ENCODE measurements at regions not wholly inside any gene's neighbourhood (a gene's known extent, or its start where the extent isn't known, plus 50 kb on each side); places are given as distances from the start of the nearest gene placed in this dataset.
A peak's percentile ranks its signal among the peaks of the same experiment; 100 is the strongest.

- Mint-ChIP-seq H3K27ac (no peak overlapping the region), H3K36me3 (no peaks in the 10 kb centered on the region), H3K9me3 (no peaks in the 10 kb centered on the region)
- ATAC-seq, result no peak
- no peak for DNase-seq (ENCODE audit: low spot score in 2 of 2)
These were observed 145.2 kb upstream of the RTL1 start for GRCh38 chr14:101048766-101049165.

GRCh38 chr14:101049511-101049910 is 146.0 kb upstream of the RTL1 start:
- no peaks in the 10 kb centered on the region for H3K9me3 Mint-ChIP-seq
- H3K36me3 Mint-ChIP-seq, result no peaks in the 10 kb centered on the region
- H3K27ac Mint-ChIP-seq, result no peak overlapping the region
- no peak for ATAC-seq
- no peak for DNase-seq (ENCODE audit: low spot score in 2 of 2)

GRCh38 chr14:101049942-101050341 is 146.4 kb upstream of the RTL1 start:
- Mint-ChIP-seq H3K9me3 (no peaks in the 10 kb centered on the region), H3K27ac (no peak overlapping the region), H3K36me3 (no peaks in the 10 kb centered on the region)
- DNase-seq (ENCODE audit: low spot score in 2 of 2) (no peak), ATAC-seq (no peak)

DNA sequence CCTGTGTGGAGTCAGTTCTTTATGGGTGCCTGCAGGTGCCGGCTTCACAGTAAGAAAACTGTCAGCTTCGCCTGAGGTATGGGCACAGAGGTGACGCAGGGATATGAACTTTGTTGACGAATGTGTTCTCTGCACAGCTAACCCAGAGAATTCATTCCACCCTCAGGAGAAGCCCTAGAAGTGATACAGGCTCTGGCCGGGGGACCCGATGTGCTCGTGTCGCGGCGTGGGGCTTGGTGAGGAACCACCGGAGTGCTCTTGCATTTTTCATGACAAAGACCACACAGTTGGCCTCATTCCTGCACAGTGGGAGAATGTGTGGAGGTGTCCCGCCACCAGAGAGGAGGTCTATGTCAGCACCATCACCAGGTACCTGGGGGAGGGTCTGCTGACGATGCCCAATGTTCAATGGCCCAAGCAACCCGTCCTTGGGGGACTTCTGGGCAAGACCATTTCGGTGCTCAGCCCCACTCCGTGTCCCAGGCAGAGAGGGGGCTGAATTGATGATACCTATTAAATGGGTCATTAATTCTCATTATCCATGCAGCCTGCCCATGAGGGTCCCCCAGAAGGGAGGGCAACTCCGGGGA is 147.5 kb upstream of the RTL1 start:
- Mint-ChIP-seq H3K36me3 (no peaks in the 10 kb centered on the region), H3K27ac (no peak overlapping the region), H3K9me3 (no peaks in the 10 kb centered on the region)
- ATAC-seq, result no peak
- DNase-seq (ENCODE audit: low spot score in 2 of 2), result no peak

GRCh38 chr14:101054671-101055070 is 151.1 kb upstream of the RTL1 start:
- no peak for DNase-seq (ENCODE audit: low spot score in 2 of 2)
- Mint-ChIP-seq H3K9me3 (peaks cover 3 to 15% of the 10 kb centered on the region in 2 donors), H3K36me3 (no peaks in the 10 kb centered on the region), H3K27ac (no peak overlapping the region)
- ATAC-seq, result no peak

- H3K27ac Mint-ChIP-seq, result no peak overlapping the region
- no peak for ATAC-seq
- no peaks in the 10 kb centered on the region for H3K36me3 Mint-ChIP-seq
- H3K9me3 Mint-ChIP-seq, result peaks cover 3 to 15% of the 10 kb centered on the region in 2 donors
- no peak for DNase-seq (ENCODE audit: low spot score in 2 of 2)
These were observed 151.7 kb upstream of the RTL1 start for GRCh38 chr14:101055106-101055662.

DNA sequence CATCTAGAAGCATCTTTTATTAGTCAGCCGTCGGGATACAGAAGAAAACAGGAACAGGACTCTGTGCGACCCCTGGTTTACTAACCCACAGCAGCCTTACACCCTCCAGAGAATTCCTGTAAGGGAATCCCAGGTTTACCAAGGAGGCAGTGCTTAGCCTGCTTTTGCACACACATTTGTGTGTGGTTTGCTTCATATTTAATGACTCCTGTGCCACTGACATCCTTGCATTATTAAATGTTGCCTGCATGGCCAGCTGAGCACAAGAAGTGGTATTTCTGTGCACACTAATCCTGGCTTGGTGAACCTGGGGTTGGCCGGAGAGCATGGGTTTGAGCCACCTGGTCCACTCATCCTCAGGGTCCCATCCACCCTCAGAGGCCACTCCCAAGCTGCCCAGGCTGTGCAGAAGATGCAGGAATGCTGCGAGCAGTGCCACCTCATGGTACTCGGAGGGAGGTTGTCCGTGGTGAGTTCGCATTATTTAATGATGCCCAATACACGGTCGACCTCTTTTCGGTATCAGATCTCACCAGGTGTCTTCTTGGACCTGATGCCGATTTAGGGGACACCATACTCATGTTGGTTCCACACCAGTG is 152.4 kb upstream of the RTL1 start:
- ATAC-seq, result no peak
- H3K36me3 Mint-ChIP-seq, result no peaks in the 10 kb centered on the region
- no peak overlapping the region for H3K27ac Mint-ChIP-seq
- no peak for DNase-seq (ENCODE audit: low spot score in 2 of 2)
- H3K9me3 Mint-ChIP-seq, result peaks cover 3 to 15% of the 10 kb centered on the region in 2 donors

- DNase-seq (ENCODE audit: low spot score in 2 of 2) (no peak), ATAC-seq (no peak)
- Mint-ChIP-seq H3K36me3 (no peaks in the 10 kb centered on the region), H3K27ac (no peak overlapping the region), H3K9me3 (peaks cover 3 to 15% of the 10 kb centered on the region in 2 donors)
These were observed 152.9 kb upstream of the RTL1 start for GRCh38 chr14:101056446-101056845.

- ATAC-seq (no peak), DNase-seq (ENCODE audit: low spot score in 2 of 2) (no peak)
- H3K9me3 Mint-ChIP-seq, result peaks cover 3 to 15% of the 10 kb centered on the region in 2 donors
- no peak overlapping the region for H3K27ac Mint-ChIP-seq
- no peaks in the 10 kb centered on the region for H3K36me3 Mint-ChIP-seq
These were observed 153.9 kb upstream of the RTL1 start for GRCh38 chr14:101057394-101057793.

- peaks cover 3 to 15% of the 10 kb centered on the region in 2 donors for H3K9me3 Mint-ChIP-seq
- DNase-seq (ENCODE audit: low spot score in 2 of 2) (no peak), ATAC-seq (no peak)
- no peaks in the 10 kb centered on the region for H3K36me3 Mint-ChIP-seq
- no peak overlapping the region for H3K27ac Mint-ChIP-seq
These were observed 155.0 kb upstream of the RTL1 start for GRCh38 chr14:101058571-101058970.

GRCh38 chr14:101060171-101060601 is 156.7 kb upstream of the RTL1 start:
- H3K27ac Mint-ChIP-seq, result no peak overlapping the region
- no peaks in the 10 kb centered on the region for H3K36me3 Mint-ChIP-seq
- H3K9me3 Mint-ChIP-seq, result peaks cover 3 to 15% of the 10 kb centered on the region in 2 donors
- no peak for DNase-seq (ENCODE audit: low spot score in 2 of 2)
- no peak for ATAC-seq

- ATAC-seq (no peak), DNase-seq (ENCODE audit: low spot score in 2 of 2) (peak in 1 of 2 donors; percentile 2)
- Mint-ChIP-seq H3K36me3 (no peaks in the 10 kb centered on the region), H3K27ac (no peak overlapping the region), H3K9me3 (peaks cover 3 to 15% of the 10 kb centered on the region in 2 donors)
These were observed 158.0 kb upstream of the RTL1 start for GRCh38 chr14:101061411-101062064.

DNA sequence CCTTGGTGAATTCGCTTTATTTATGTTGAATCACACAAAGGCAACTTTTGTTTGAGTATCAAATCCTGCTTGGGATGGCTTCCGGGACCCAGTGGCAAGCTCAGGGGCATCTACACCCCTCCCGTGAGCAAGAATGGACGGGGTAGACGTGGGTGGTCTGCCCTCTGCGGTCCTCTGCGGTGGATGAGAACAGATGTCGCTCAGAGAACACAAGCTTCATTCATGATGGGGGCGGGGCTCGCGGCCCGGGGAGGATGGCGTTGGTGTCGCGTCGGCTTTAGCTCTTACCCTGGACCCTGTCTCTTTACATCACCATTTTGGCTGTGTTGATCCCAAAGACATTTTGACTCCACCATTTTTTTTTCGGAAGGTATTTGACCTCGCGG is 158.5 kb upstream of the RTL1 start:
- Mint-ChIP-seq H3K9me3 (peaks cover 3 to 15% of the 10 kb centered on the region in 2 donors), H3K27ac (no peak overlapping the region), H3K36me3 (no peaks in the 10 kb centered on the region)
- DNase-seq (ENCODE audit: low spot score in 2 of 2), result peak in 1 of 2 donors; percentile 2
- no peak for ATAC-seq

- DNase-seq (ENCODE audit: low spot score in 2 of 2) (no peak), ATAC-seq (no peak)
- Mint-ChIP-seq H3K9me3 (peaks cover under 1 to 11% of the 10 kb centered on the region in 2 donors), H3K36me3 (no peaks in the 10 kb centered on the region), H3K27ac (no peak overlapping the region)
These were observed 159.1 kb upstream of the RTL1 start for GRCh38 chr14:101062601-101063000.

- Mint-ChIP-seq H3K27ac (no peak overlapping the region), H3K36me3 (no peaks in the 10 kb centered on the region), H3K9me3 (peaks cover 0 to 6% of the 10 kb centered on the region in 2 donors)
- DNase-seq (ENCODE audit: low spot score in 2 of 2) (peak in 1 of 2 donors; percentile 9), ATAC-seq (no peak)
These were observed 159.6 kb upstream of the RTL1 start for GRCh38 chr14:101063121-101063520.

- DNase-seq (ENCODE audit: low spot score in 2 of 2) (peak in 1 of 2 donors; percentile 23), ATAC-seq (no peak)
- Mint-ChIP-seq H3K9me3 (no peaks in the 10 kb centered on the region), H3K27ac (no peak overlapping the region), H3K36me3 (no peaks in the 10 kb centered on the region)
These were observed 160.7 kb upstream of the RTL1 start for GRCh38 chr14:101064121-101064661.

- DNase-seq (ENCODE audit: low spot score in 2 of 2) (no peak), ATAC-seq (no peak)
- H3K27ac Mint-ChIP-seq, result no peak overlapping the region
- no peaks in the 10 kb centered on the region for H3K36me3 Mint-ChIP-seq
- no peaks in the 10 kb centered on the region for H3K9me3 Mint-ChIP-seq
These were observed 161.2 kb upstream of the RTL1 start for GRCh38 chr14:101064718-101065117.

Measured in activated naive CD4-positive, alpha-beta T cell treated with anti-CD3 and anti-CD28 coated beads, Interleukin-2, amount 50 U/mL, for 72 hours (primary cell).